Activated B cell treated with CpG ODN at 0.5 μM for 24 hours (primary cell): ENCODE measurements at regions not wholly inside any gene's neighbourhood (a gene's known extent, or its start where the extent isn't known, plus 50 kb on each side); places are given as distances from the start of the nearest gene placed in this dataset.

Experiments used
- ATAC-seq: fragments of 200-7000 bp; cut with Tn5 transposase; one replicate; pipeline ENCODE4 v1.10.0; 2021; ENCODE audit warnings: low read depth, mild to moderate bottlenecking, moderate library complexity
- CTCF ChIA-PET: fragments of 350-600 bp; sonication (Branson Sonifier 250); formaldehyde crosslinking; loops from one replicate; lab custom pipeline; 2021; ENCODE audit warnings: antibody characterized with exemption; lab: Charles Lee
- POLR2A ChIA-PET: fragments of 350-600 bp; sonication (Branson Sonifier 250); formaldehyde crosslinking; loops from one replicate; lab custom pipeline; 2021; ENCODE audit warnings: antibody characterized with exemption; lab: Charles Lee
- DNase-seq: peaks from one replicate; pipeline ENCODE4 v3.0.0; 2022
- H3K27ac Mint-ChIP-seq: one replicate; pipeline ENCODE4 v1.8.0; 2020; ENCODE audit warnings: mixed read lengths
- H3K27me3 Mint-ChIP-seq: one replicate; pipeline ENCODE4 v1.8.0; 2021; ENCODE audit warnings: mixed read lengths
- H3K36me3 Mint-ChIP-seq: one replicate; pipeline ENCODE4 v1.8.0; 2021; ENCODE audit warnings: low read depth, mixed read lengths
- H3K4me1 Mint-ChIP-seq: one replicate; pipeline ENCODE4 v1.8.0; 2021; ENCODE audit warnings: mixed read lengths
- H3K4me3 Mint-ChIP-seq: one replicate; pipeline ENCODE4 v1.8.0; 2020; ENCODE audit warnings: mild to moderate bottlenecking, mixed read lengths
- H3K9me3 Mint-ChIP-seq: one replicate; pipeline ENCODE4 v1.8.0; 2020; ENCODE audit warnings: mixed read lengths
- CTCF ChIP-seq: fragments of 200-600 bp; IDR thresholded peaks from one replicate; pipeline ENCODE4 v1.8.0; 2022; ENCODE audit warnings: antibody characterized with exemption, mild to moderate bottlenecking
- intact Hi-C: fragments of 100-400 bp; cut with micrococcal nuclease; formaldehyde crosslinking; loops from one replicate; pipeline ENCODE4 v1.15.1; 2024

DNA sequence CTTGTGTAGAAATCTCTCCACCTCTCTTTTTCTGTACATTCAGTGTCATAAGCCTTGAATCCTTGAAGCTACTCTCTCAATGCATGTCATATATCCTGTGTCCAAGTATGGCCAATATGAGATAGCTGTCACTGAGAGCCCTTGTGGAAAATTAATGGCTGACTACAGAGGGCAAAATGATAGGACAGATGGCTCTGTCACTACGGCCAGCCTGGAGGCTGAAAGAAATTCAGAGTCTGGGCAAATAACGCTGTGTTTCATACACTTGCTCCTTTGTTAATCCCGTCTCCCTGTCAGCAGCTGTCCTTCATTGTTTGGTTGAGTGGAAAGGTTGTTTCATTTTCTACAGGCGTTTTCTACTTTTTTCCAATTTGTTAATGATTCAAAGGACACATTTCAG is 70.4 kb upstream of the VGLL2 start:
- H3K36me3 Mint-ChIP-seq: no peaks in the 10 kb centered on the region
- no peaks in the 10 kb centered on the region for H3K27me3 Mint-ChIP-seq
- CTCF ChIA-PET: no interaction called here
- H3K27ac Mint-ChIP-seq: no peak overlapping the region
- H3K4me1 Mint-ChIP-seq: no peaks in the 10 kb centered on the region
- DNase-seq: no peak
- TF ChIP-seq CTCF: no peak
- H3K4me3 Mint-ChIP-seq: no peak overlapping the region
- intact Hi-C loops: no loop called here
- POLR2A ChIA-PET: interaction anchor here (0.5 kb wide), 1 partner anchor 416 kb away, joined by 3 read pairs; no protein-coding TSS in a partner anchor
- no peaks in the 10 kb centered on the region for H3K9me3 Mint-ChIP-seq
- ATAC-seq: no peak

- POLR2A ChIA-PET: no interaction called here
- intact Hi-C loops: no loop called here
- Mint-ChIP-seq H3K36me3 (no peaks in the 10 kb centered on the region), H3K27ac (no peak overlapping the region), H3K4me1 (no peaks in the 10 kb centered on the region), H3K4me3 (no peak overlapping the region), H3K9me3 (no peaks in the 10 kb centered on the region), H3K27me3 (no peaks in the 10 kb centered on the region)
- CTCF ChIA-PET: no interaction called here
- ATAC-seq (no peak), DNase-seq (no peak)
- TF ChIP-seq CTCF: no peak
Measured at GRCh38 chr6:117195728-117196127, 69.6 kb upstream of the VGLL2 start.

GRCh38 chr6:117200067-117200466 is 65.3 kb upstream of the VGLL2 start:
- intact Hi-C loops: no loop called here
- no peak for TF ChIP-seq CTCF
- Mint-ChIP-seq H3K4me3 (no peak overlapping the region), H3K27me3 (no peaks in the 10 kb centered on the region), H3K4me1 (no peaks in the 10 kb centered on the region), H3K27ac (no peak overlapping the region), H3K9me3 (no peaks in the 10 kb centered on the region), H3K36me3 (no peaks in the 10 kb centered on the region)
- POLR2A ChIA-PET: no interaction called here
- ATAC-seq (no peak), DNase-seq (no peak)
- CTCF ChIA-PET: no interaction called here

GRCh38 chr6:117204903-117205302 is 60.5 kb upstream of the VGLL2 start:
- no peaks in the 10 kb centered on the region for H3K9me3 Mint-ChIP-seq
- TF ChIP-seq CTCF: no peak
- no peaks in the 10 kb centered on the region for H3K36me3 Mint-ChIP-seq
- H3K27me3 Mint-ChIP-seq: no peaks in the 10 kb centered on the region
- no peak overlapping the region for H3K4me3 Mint-ChIP-seq
- DNase-seq: no peak
- ChIA-PET CTCF (no interaction called here), POLR2A (no interaction called here)
- H3K27ac Mint-ChIP-seq: no peak overlapping the region
- no peaks in the 10 kb centered on the region for H3K4me1 Mint-ChIP-seq
- intact Hi-C loops: no loop called here
- ATAC-seq: no peak

DNA sequence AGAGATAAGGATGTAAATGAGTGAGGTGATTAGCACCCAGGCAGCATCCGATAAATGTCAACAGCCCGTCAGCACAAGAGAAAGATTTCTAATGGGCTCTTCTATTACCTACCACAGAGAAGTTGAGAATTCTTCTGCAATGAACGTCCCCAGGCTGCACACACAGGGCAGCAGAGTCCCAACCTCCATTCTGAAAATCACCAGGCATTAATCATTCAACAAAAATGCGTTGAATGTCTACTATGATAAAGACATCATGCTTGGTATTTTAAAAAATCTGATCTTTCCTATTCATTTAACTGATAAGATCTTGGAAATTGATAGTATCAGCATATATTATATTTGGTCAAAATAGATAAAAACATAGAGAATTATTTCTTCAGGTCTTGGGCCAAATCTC is 59.5 kb upstream of the VGLL2 start:
- Mint-ChIP-seq H3K4me1 (no peaks in the 10 kb centered on the region), H3K27ac (no peak overlapping the region), H3K36me3 (no peaks in the 10 kb centered on the region), H3K4me3 (no peak overlapping the region), H3K27me3 (no peaks in the 10 kb centered on the region), H3K9me3 (no peaks in the 10 kb centered on the region)
- CTCF ChIA-PET: no interaction called here
- no peak for DNase-seq
- TF ChIP-seq CTCF: no peak
- ATAC-seq: no peak
- intact Hi-C loops: no loop called here
- POLR2A ChIA-PET: no interaction called here
